Liver (tissue), 7 donors: ENCODE measurements at regions not wholly inside any gene's neighbourhood (a gene's known extent, or its start where the extent isn't known, plus 50 kb on each side); places are given as distances from the start of the nearest gene placed in this dataset.

Experiments
- DNase-seq: peaks from one replicate; pipeline ENCODE4 v3.0.0-alpha.2; 2017; ENCODE audit warnings: low spot score
- H3K27ac ChIP-seq, 2 donors: one replicate each; pipeline ENCODE4 v1.7.0; 2013; ENCODE audit warnings: inconsistent platforms in 2 of 2, low read length in 2 of 2, control low read depth in 1 of 2, low read depth in 1 of 2, mild to moderate bottlenecking in 1 of 2
- H3K27me3 ChIP-seq, 4 donors: one replicate each; pipeline versions ENCODE4 v1.6.1 to v1.7.0; 2013; ENCODE audit warnings: low read length in 3 of 4, inconsistent platforms in 1 of 4, mild to moderate bottlenecking in 1 of 4, moderate library complexity in 1 of 4; ENCODE audit not compliant: control insufficient read depth in 4 of 4, insufficient read depth in 4 of 4
- H3K36me3 ChIP-seq, 4 donors: one replicate each; pipeline versions ENCODE4 v1.6.1 to v1.7.0; 2013; ENCODE audit warnings: low read length in 3 of 4, mild to moderate bottlenecking in 3 of 4, low read depth in 1 of 4, moderate library complexity in 1 of 4; ENCODE audit not compliant: control insufficient read depth in 4 of 4, insufficient read depth in 3 of 4
- H3K4me1 ChIP-seq, 4 donors: one replicate each; pipeline versions ENCODE4 v1.6.1 to v1.7.0; 2013; ENCODE audit warnings: low read length in 3 of 4, mild to moderate bottlenecking in 3 of 4, moderate library complexity in 1 of 4; ENCODE audit not compliant: control insufficient read depth in 4 of 4, insufficient read depth in 4 of 4
- H3K4me3 ChIP-seq, 3 donors: one replicate each; pipeline versions ENCODE4 v1.6.1 to v1.7.0; 2013; ENCODE audit warnings: low read length in 3 of 3, control low read depth in 1 of 3, low read depth in 1 of 3, mild to moderate bottlenecking in 1 of 3
- H3K9ac ChIP-seq, 2 donors: one replicate each; pipeline ENCODE4 v1.7.0; 2013; ENCODE audit warnings: low read length in 2 of 2, mild to moderate bottlenecking in 2 of 2, moderate library complexity in 2 of 2, control low read depth in 1 of 2, low read depth in 1 of 2
- H3K9me3 ChIP-seq, 4 donors: one replicate each; pipeline versions ENCODE4 v1.6.1 to v1.7.0; 2013; ENCODE audit warnings: low read length in 3 of 4; ENCODE audit not compliant: control insufficient read depth in 4 of 4
- HNF4G ChIP-seq: IDR thresholded peaks from 2 replicates; pipeline ENCODE4 v1.6.1; 2016; ENCODE audit warnings: antibody characterized with exemption
- RXRA ChIP-seq, 2 donors: IDR thresholded peaks; 2 replicates each; pipeline ENCODE4 v1.6.1; 2017 to 2018; ENCODE audit warnings: antibody characterized with exemption in 2 of 2, mild to moderate bottlenecking in 1 of 2
- TAF1 ChIP-seq: conservative IDR thresholded peaks from 2 replicates; pipeline ENCODE4 v1.6.1; 2016; ENCODE audit warnings: antibody characterized with exemption, mild to moderate bottlenecking
- WGBS: extraction: QIAGEN DNeasy Blood & Tissue Kit; methylation state at CpG from one replicate; pipeline ENCODE4 v1.1.7; 2013; 5-methylcytosine and 5-hydroxymethylcytosine counted together
- TF ChIP-seq, protein P1 (sequence below): IDR thresholded peaks from 2 replicates; pipeline ENCODE4 v1.6.1; 2016; ENCODE audit warnings: antibody characterized with exemption, mild to moderate bottlenecking
- donor health status: healthy.
- donor health status: healthy.
- donor health status: healthy.
- donor health status: healthy.

- H3K9me3 ChIP-seq = peaks cover 0 to 2% (median 0%) of the 10 kb centered on the region in 4 donors
- H3K4me3 ChIP-seq = no peak overlapping the region
- WGBS = 68% methylated on average over 2 of the region's 2 CpGs
- H3K9ac ChIP-seq = no peak overlapping the region
- DNase-seq = no peak
- no peaks in the 10 kb centered on the region for H3K27me3 ChIP-seq
- H3K27ac ChIP-seq = no peak overlapping the region
- H3K36me3 ChIP-seq = peaks cover 0 to 1% (median 0%) of the 10 kb centered on the region in 4 donors
- TF ChIP-seq RXRA (IDR thresholded peaks at IDR 0.05) = no peak
- TF ChIP-seq HNF4G = no peak
- no peak for TF ChIP-seq TAF1
- TF ChIP-seq, protein P1, sequence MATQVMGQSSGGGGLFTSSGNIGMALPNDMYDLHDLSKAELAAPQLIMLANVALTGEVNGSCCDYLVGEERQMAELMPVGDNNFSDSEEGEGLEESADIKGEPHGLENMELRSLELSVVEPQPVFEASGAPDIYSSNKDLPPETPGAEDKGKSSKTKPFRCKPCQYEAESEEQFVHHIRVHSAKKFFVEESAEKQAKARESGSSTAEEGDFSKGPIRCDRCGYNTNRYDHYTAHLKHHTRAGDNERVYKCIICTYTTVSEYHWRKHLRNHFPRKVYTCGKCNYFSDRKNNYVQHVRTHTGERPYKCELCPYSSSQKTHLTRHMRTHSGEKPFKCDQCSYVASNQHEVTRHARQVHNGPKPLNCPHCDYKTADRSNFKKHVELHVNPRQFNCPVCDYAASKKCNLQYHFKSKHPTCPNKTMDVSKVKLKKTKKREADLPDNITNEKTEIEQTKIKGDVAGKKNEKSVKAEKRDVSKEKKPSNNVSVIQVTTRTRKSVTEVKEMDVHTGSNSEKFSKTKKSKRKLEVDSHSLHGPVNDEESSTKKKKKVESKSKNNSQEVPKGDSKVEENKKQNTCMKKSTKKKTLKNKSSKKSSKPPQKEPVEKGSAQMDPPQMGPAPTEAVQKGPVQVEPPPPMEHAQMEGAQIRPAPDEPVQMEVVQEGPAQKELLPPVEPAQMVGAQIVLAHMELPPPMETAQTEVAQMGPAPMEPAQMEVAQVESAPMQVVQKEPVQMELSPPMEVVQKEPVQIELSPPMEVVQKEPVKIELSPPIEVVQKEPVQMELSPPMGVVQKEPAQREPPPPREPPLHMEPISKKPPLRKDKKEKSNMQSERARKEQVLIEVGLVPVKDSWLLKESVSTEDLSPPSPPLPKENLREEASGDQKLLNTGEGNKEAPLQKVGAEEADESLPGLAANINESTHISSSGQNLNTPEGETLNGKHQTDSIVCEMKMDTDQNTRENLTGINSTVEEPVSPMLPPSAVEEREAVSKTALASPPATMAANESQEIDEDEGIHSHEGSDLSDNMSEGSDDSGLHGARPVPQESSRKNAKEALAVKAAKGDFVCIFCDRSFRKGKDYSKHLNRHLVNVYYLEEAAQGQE = no peak
- peaks cover 0 to 13% (median 7%) of the 10 kb centered on the region in 4 donors for H3K4me1 ChIP-seq
Observed at GRCh38 chr3:189121092-189121491, 50.7 kb upstream of the TPRG1 start.
